BLaER1 (cell line): ENCODE measurements at regions not wholly inside any gene's neighbourhood (a gene's known extent, or its start where the extent isn't known, plus 50 kb on each side); places are given as distances from the start of the nearest gene placed in this dataset.

Experiments
- H3K27ac ChIP-seq: shearing (Covaris generic); formaldehyde crosslinking; 2 replicates; pipeline ENCODE4 v1.8.1; 2022
- H3K27me3 ChIP-seq: shearing (Covaris generic); formaldehyde crosslinking; 2 replicates; pipeline ENCODE4 v1.8.1; 2022
- H3K36me3 ChIP-seq: shearing (Covaris generic); formaldehyde crosslinking; 2 replicates; pipeline ENCODE4 v1.8.1; 2022
- H3K4me1 ChIP-seq: shearing (Covaris generic); formaldehyde crosslinking; 2 replicates; pipeline ENCODE4 v1.8.1; 2022
- H3K4me2 ChIP-seq: shearing (Covaris generic); formaldehyde crosslinking; 2 replicates; pipeline ENCODE4 v1.8.1; 2022
- H3K4me3 ChIP-seq: shearing (Covaris generic); formaldehyde crosslinking; 2 replicates; pipeline ENCODE4 v1.8.1; 2022
- H3K9ac ChIP-seq: shearing (Covaris generic); formaldehyde crosslinking; 2 replicates; pipeline ENCODE4 v1.8.1; 2022
- H3K9me3 ChIP-seq: shearing (Covaris generic); formaldehyde crosslinking; 2 replicates; pipeline ENCODE4 v1.8.1; 2022
- H4K20me1 ChIP-seq: shearing (Covaris generic); formaldehyde crosslinking; 2 replicates; pipeline ENCODE4 v1.8.1; 2022
- Cebpa-rat ChIP-seq: shearing (Covaris generic); IDR thresholded peaks from 2 replicates; pipeline ENCODE4 v1.8.1; 2022

DNA sequence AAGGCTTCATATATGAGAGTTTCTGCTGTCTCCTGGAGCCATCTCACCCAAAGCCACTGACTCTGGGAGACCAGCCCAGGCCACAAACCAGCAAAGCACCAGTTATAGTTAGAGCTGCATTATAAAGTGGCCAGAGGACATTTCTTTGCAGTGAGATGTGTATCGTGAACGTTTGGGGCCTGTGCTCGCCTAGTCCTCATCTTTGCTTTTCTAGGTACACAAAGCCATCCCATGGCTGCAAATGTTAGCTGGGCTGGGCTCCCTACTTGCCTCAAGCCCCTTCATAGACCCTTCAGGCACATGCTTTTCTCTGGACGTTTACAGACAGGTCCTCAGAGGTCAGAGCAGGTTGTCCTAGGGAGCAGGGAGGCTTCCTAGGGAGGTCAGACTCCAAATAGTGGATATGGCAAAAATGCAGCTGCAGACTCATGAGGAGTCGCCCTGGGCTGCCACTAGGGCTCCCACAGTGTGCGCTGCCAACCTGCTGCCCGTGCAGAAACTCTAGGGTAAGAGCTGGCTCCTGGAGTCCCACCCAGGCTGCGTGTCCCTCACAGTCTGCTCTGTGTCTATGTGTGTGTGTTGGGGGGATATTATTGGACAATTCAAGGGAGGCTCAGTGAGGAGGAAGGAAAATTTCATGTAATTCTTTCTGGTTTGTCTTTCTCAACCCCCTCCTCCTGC, 141.0 kb downstream of the RPIA start:
- Histone ChIP-seq H4K20me1 (no peaks in the 10 kb centered on the region), H3K9me3 (no peaks in the 10 kb centered on the region), H3K4me1 (peaks cover 32% of the 10 kb centered on the region), H3K4me3 (no peak overlapping the region), H3K4me2 (peak overlapping the region; percentile 21; the same call in 1 of the 2 replicates), H3K27ac (no peak overlapping the region), H3K36me3 (no peaks in the 10 kb centered on the region), H3K27me3 (peaks cover 24% of the 10 kb centered on the region), H3K9ac (no peak overlapping the region)
- no peak for TF ChIP-seq Cebpa-rat

DNA sequence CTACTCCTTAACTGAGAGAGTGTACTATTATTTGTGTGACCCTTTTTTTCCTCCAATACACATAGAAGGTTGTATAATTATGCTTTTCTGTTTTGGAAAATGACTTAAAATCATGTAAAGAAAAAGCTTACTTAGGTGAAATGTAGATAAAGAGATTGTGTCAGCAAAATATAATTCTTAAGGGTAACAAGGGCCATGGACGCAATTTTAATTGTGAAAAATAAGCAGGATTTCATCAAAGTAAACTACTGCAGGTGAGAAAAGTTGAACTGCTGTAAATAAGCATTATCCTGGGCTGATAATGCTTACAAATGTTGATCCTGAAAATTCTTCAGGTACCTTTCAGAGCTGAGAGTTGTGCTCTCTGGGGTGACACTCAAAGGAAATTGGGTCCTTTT, 141.5 kb downstream of the RPIA start:
- no peaks in the 10 kb centered on the region for H3K9me3 ChIP-seq
- H3K27me3 ChIP-seq, result peaks cover 23% of the 10 kb centered on the region
- H3K36me3 ChIP-seq, result no peaks in the 10 kb centered on the region
- no peak overlapping the region; the same call in 1 of the 2 replicates for H3K4me2 ChIP-seq
- no peaks in the 10 kb centered on the region for H4K20me1 ChIP-seq
- H3K4me3 ChIP-seq, result no peak overlapping the region
- peaks cover 35% of the 10 kb centered on the region for H3K4me1 ChIP-seq
- no peak overlapping the region for H3K9ac ChIP-seq
- no peak for TF ChIP-seq Cebpa-rat
- H3K27ac ChIP-seq, result no peak overlapping the region

DNA sequence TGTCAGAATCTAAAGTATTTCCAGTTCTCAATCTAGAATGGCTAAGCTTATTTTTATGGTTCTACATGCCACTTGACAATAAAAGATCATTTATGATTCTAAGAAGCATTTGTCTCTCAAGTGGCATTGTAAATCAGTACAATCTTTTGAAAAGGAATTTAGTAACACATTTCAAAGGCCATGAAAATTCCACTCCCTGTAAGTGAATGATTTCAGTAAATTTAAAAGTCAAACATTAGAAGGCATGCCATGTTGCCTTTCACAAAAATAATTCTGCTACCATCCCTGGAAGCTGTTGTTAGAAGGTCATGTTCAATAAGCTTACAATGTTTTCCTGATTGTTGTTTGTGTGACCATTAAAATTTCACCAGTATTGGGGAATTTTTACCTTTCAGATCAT, 142.9 kb downstream of the RPIA start:
- Histone ChIP-seq H4K20me1 (no peaks in the 10 kb centered on the region), H3K4me1 (peaks cover 39% of the 10 kb centered on the region), H3K36me3 (no peaks in the 10 kb centered on the region), H3K9me3 (no peaks in the 10 kb centered on the region), H3K4me2 (no peak overlapping the region), H3K27ac (no peak overlapping the region), H3K9ac (no peak overlapping the region), H3K4me3 (no peak overlapping the region), H3K27me3 (peaks cover 9% of the 10 kb centered on the region)
- TF ChIP-seq Cebpa-rat, result no peak

DNA sequence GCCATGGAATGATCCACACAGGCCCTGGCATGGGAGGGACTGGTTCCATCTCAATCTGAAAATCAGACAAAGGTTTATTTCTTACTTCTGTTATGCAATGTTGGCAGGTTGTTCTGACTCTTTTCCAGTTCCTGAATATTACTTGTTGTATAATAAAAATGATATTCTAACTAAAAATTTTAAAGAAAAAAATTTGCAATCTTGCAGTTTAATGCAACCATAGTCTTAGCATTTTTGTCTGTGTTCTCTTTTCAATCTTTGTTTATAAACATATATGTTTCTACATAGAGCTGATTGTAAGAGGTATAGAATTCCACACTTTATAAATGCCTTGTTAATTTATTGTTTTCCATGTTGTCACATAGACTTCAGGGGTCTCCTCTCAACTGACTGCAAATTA, 143.4 kb downstream of the RPIA start:
- Histone ChIP-seq H3K27ac (no peak overlapping the region), H4K20me1 (no peaks in the 10 kb centered on the region), H3K27me3 (peaks cover 4% of the 10 kb centered on the region; the same call in 1 of the 2 replicates), H3K9me3 (no peaks in the 10 kb centered on the region), H3K4me1 (peaks cover 44% of the 10 kb centered on the region), H3K36me3 (no peaks in the 10 kb centered on the region), H3K4me2 (no peak overlapping the region), H3K4me3 (no peak overlapping the region), H3K9ac (no peak overlapping the region)
- no peak for TF ChIP-seq Cebpa-rat

DNA sequence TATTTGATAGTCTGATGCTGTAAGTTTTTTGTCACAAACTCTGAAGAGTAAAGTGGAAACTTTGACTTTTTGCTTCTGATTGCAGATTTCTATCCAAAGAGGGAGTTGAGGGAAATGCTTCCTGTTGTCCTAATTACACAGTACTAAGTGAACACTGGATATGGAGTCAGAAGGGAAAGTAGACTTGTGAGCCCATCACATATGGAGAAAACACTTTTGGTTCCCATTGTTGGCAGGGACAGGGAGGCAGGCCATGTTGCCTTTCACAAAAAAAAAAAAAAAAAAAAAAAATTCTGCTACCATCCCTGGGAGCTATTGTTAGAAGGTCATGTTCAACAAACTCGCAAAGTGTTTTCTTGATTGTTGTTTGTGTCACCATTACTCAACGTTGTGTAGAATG, 144.3 kb downstream of the RPIA start:
- Histone ChIP-seq H3K9ac (no peak overlapping the region), H4K20me1 (no peaks in the 10 kb centered on the region), H3K4me2 (no peak overlapping the region), H3K27ac (no peak overlapping the region), H3K4me1 (peaks cover 46% of the 10 kb centered on the region), H3K36me3 (no peaks in the 10 kb centered on the region), H3K9me3 (no peaks in the 10 kb centered on the region), H3K27me3 (no peaks in the 10 kb centered on the region), H3K4me3 (no peak overlapping the region)
- no peak for TF ChIP-seq Cebpa-rat

DNA sequence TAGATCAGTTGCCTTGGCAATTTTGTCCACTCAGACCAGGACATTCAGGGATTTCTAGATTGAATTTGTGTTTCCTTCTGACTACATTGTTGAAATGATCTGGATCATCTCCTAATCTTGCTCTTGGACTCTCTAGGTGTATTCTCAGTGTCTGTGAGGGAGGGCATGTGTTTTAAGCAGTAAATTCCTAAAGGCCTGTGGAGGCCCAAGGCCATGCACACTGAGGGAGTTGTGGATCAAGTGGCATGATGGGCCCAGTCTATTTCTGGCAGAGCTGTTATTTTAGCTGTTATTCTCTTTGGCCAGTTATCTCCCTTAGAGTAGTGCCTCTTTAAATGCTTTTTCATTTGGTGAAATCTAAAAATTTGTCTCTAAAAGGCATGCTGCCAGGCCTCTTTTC, 144.9 kb downstream of the RPIA start:
- Histone ChIP-seq H3K27me3 (no peaks in the 10 kb centered on the region), H3K4me1 (peaks cover 45% of the 10 kb centered on the region), H3K4me2 (no peak overlapping the region), H4K20me1 (no peaks in the 10 kb centered on the region), H3K4me3 (no peak overlapping the region), H3K27ac (no peak overlapping the region), H3K36me3 (no peaks in the 10 kb centered on the region), H3K9ac (no peak overlapping the region), H3K9me3 (no peaks in the 10 kb centered on the region)
- no peak for TF ChIP-seq Cebpa-rat

DNA sequence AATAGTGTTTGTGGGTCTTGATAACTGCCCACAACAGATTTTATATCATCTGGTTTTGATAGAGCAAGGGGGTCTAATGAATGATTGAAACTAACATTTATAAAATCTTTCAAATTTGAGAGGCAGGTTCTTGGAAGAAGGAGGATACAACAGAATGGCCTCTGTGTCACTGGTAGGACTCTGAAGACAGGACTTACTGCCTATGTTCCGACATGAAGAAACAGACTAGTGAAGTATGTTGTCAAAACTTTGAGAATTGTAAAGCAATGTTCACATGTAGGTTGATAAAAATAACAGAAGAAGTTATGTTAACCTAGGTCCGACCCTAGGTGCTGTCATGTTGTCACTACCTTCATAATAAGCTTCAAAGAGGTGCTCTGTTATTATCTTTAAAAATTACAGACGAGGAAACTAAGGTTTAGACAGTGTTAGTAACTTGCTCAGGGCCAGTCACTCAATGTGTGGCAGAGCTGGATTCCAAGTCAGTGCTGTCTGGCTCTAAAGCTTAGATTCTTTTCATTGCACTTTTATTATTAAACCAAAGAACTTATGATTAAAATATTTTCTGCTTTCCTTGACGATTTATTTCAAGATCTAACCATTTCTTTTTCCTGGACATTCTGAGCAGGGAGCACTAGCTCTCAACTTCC, 146.2 kb downstream of the RPIA start:
- Histone ChIP-seq H3K4me1 (peaks cover 45% of the 10 kb centered on the region), H3K9me3 (no peaks in the 10 kb centered on the region), H3K36me3 (no peaks in the 10 kb centered on the region), H4K20me1 (no peaks in the 10 kb centered on the region), H3K4me3 (no peak overlapping the region), H3K27me3 (no peaks in the 10 kb centered on the region), H3K27ac (peak overlapping the region; percentile 45), H3K4me2 (peak overlapping the region; percentile 71), H3K9ac (no peak overlapping the region)
- TF ChIP-seq Cebpa-rat, result no peak

DNA sequence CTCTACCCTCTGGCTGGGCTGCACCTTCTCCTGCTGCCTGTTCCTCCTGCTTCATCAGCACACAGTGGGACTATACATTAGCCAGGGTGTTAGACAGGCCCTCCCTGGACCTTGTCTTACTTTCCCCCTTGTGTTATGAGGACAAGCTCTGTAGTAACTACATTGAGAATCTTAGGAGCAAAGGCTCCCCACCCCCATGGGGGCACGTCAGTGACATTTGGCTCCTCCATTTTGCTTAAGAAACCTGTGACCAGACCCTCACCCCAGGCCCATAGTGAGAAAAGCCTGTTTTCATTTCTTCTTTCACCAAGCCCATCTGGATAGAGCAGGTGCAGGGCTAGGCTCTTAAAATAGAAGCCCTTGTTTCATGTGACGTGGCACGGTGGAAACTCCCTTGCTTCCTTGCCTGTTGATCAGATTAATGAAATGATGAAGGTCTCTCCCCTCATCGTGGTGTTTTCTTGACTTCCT, 146.7 kb downstream of the RPIA start:
- TF ChIP-seq Cebpa-rat, result no peak

DNA sequence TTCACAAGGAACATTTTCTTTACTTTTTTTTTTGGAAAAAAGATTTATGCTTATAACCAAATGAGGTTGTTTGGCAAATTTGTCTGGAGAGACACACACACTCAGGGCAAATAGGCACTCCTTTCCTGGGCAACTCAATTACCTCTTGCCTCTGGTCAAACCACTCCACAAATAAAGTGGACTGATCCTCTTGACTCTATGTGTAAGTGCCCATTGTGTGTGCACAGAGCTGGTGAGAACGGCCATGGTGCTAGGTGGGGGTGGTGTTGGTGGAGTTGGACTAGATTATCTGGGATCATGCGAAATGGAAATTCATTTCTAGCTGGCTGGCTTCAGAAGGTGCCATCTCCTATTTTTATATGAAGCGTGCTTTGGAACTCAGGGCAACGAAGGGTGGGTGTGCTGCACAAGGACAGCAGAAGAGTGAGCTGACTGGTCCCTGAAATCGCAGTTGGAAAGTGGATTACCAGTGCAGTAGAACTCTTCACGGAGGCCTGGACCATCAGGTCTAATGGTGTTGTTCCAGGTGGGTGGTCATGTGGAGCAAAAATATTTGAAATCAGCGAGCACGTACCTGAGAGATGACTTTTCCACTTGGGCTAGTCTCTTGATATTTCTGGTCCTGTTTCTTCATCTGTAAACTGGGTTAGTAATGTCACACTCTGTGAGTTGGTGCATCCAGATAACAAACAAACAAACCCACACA, 149.9 kb downstream of the RPIA start:
- Histone ChIP-seq H3K9ac (no peak overlapping the region), H3K4me1 (peaks cover 81% of the 10 kb centered on the region), H4K20me1 (no peaks in the 10 kb centered on the region), H3K27ac (no peak overlapping the region), H3K36me3 (no peaks in the 10 kb centered on the region), H3K27me3 (no peaks in the 10 kb centered on the region), H3K4me2 (peak overlapping the region; percentile 18; the same call in 1 of the 2 replicates), H3K9me3 (no peaks in the 10 kb centered on the region), H3K4me3 (no peak overlapping the region)
- no peak for TF ChIP-seq Cebpa-rat

More for the DNA sequence above, 146.7 kb downstream of the RPIA start:
- Histone ChIP-seq H4K20me1 (no peaks in the 10 kb centered on the region), H3K4me1 (peaks cover 49% of the 10 kb centered on the region), H3K4me3 (no peak overlapping the region), H3K9ac (no peak overlapping the region; the same call in 1 of the 2 replicates), H3K4me2 (peak overlapping the region; percentile 71), H3K27ac (peak overlapping the region; percentile 45), H3K27me3 (no peaks in the 10 kb centered on the region), H3K36me3 (no peaks in the 10 kb centered on the region), H3K9me3 (no peaks in the 10 kb centered on the region)
